MV-4-11 (cell line): ENCODE measurements at regions not wholly inside any gene's neighbourhood (a gene's known extent, or its start where the extent isn't known, plus 50 kb on each side); places are given as distances from the start of the nearest gene placed in this dataset.
A peak's percentile ranks its signal among the peaks of the same experiment; 100 is the strongest.
"Not testable (repeated sequence)": the region's sequence is repeated elsewhere in the genome, so short reads cannot be mapped to it uniquely, and the experiment has no call there.

ENCODE experiments used
- DNase-seq: peaks from one replicate; lab custom pipeline; 2025; lab: John Stamatoyannopoulos, UW

DNA sequence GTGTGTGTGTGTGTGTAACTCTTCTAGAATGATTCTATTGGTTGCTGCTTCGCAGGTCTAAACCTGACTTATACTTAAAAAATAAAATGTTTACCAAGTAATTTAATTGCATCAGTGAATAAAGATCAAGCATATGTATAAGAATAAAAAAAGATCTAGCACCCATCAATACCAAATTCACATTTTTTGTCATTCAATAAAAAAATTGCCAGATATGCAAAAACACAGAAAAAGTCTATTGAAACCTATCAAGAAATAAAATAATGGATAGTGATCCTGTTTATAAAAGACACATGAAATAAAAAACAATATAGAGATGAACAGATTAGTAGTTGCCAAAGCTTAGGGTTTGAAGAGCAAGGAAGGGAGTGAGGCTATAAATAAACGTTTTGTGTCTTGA, 2095.0 kb upstream of the ACO1 start:
- no peak for DNase-seq

DNA sequence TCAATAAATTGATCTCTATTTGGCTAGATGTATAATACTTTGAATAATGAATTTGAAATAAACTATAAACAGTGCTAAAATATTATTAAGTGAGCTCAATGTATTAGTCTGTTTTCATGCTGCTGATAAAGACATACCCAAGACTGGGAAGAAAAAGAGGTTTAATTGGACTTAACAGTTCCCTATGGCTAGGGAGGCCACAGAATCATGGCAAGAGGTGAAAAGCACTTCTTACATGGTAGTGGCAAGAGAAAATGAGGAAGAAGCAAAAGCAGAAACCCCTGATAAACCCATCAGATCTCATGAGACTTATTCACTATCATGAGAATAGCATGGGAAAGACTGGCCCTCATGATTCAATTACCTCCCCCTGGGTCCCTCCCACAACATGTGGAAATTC, 2092.4 kb upstream of the ACO1 start:
- not testable (repeated sequence) for DNase-seq

DNA sequence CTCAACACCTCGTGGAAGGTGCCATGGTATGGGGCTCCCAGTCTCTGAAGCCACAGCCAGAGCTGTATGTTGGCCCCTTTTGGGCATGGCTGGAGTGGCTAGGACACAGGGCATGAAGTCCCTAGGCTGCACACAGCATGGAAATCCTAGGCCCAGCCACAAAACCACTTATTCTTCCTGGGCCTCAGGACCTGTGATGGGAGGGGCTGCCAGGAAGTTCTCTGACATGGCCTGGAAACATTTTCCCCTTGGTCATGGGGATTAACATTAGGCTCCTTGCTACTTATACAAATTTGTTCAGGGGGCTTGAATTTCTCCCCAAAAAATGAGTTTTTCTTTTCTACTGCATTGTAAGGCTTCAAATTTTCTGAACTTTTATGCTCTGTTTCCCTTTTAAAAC, 2091.2 kb upstream of the ACO1 start:
- no peak for DNase-seq

DNA sequence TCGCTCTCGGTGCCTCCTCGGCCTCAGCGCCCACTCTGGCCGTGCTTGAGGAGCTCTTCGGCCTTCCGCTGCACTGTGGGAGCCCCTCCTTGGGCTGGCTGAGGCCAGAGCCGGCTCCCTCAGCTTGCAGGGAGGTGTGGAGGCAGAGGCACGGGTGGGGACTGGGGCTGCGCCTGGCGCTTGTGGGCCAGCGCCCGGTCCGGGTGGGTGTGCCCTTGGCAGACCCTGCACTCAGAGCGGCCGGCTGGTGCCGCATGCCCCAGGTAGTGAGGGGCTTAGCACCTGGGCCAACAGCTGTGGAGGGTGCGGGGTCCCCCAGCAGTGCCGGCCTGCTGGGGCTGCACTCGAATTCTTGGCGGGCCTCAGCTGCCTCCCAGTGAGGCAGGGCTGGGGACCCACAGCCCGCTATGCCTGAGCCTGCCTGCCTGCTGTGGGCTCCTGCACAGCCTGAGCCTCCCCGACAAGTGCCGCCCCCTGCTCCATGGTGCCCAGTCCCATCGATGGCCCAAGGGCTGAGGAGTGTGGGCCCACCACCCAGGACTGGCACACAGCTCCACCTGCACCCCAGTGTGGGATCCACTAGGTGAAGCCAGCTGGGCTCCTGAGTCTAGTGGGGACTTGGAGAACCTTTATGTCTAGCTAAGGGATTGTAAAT, 2085.2 kb upstream of the ACO1 start:
- no peak for DNase-seq

DNA sequence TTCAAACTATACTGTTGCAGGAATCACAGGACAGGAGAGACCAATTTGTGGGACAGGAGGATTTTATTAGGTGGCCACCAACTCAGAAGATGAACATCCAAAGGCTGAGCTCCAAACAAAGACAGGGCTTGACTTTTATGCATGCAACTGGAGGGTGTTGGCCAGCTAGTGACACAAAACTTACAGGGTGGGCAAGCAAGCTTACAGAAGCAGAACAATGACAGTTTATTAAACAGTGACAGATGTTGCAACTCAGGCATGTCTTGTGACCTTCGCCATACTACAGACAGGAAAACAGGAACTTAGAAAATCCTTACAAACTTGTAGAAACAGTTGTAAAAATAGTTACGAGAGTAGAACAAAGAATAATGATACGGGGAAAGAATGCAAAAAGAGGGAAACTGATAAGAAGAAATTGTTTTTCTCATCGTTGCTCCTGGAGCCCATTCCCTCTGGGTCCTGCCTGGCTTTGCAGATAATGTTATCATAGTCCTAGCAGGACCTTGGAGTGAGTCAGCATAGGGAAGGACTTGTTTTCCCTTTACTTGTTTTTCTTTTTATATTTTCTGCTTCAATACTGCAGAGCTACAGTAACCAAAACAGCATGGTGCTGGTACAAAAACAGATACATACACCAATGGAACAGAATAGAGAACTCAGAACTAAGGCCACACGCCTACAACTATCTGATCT, 2083.0 kb upstream of the ACO1 start:
- DNase-seq = peak; percentile 94

DNA sequence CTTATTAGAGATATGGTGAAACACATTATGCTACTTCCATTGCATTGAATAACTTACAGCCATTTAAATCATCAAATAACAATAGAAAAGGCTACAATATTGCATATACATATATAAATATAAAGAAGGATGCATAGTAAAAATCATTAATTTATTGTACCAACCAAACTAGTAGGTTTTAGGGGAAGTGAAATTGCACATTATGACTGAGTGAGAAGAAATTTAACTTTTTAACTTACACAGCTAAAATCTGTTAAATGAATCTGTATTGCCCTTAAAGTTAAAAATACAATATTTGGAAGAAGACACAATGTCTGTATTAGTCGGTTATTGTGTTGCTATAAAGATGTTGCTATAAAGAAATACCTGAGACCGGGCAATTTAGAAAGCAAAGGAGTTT, 2073.7 kb upstream of the ACO1 start:
- no peak for DNase-seq

DNA sequence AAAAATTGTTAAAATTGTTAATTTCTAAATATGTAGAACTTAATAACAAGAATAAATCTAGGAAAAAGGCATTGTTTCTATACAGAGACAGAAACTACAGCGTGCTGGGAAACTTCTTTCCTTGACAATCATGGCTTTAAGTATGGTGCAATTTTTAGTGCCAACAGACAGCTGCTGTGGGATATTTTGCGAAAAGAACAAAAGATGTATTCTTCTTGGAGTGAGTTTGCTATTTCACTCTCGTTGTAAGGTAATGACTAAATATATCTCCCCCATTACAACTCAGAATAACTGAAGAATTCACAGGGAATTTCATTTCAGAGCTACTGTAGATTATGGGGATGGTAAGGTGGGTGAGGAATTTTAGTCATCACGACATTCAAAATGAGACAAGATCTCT, 2055.0 kb upstream of the ACO1 start:
- DNase-seq = no peak

DNA sequence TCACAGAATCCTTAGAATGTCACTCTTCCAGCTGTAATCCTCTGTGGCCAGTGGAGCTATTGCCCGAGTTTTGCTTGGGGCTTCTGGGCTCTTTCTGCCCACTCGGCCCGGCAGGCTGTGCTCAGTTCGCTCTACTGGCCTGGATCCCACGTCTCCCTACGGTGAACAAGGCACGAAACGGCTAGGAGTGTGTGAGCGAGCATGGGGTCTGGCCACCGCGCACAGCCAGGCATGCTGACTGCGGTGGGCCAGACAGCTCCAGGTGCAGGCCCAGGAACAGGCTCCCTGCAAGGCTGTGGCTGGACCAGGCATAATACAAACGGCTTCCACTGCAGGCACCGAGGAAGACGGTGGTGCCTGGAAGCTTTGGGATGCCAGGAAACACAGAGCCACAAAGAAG, 2035.5 kb upstream of the ACO1 start:
- no peak for DNase-seq

DNA sequence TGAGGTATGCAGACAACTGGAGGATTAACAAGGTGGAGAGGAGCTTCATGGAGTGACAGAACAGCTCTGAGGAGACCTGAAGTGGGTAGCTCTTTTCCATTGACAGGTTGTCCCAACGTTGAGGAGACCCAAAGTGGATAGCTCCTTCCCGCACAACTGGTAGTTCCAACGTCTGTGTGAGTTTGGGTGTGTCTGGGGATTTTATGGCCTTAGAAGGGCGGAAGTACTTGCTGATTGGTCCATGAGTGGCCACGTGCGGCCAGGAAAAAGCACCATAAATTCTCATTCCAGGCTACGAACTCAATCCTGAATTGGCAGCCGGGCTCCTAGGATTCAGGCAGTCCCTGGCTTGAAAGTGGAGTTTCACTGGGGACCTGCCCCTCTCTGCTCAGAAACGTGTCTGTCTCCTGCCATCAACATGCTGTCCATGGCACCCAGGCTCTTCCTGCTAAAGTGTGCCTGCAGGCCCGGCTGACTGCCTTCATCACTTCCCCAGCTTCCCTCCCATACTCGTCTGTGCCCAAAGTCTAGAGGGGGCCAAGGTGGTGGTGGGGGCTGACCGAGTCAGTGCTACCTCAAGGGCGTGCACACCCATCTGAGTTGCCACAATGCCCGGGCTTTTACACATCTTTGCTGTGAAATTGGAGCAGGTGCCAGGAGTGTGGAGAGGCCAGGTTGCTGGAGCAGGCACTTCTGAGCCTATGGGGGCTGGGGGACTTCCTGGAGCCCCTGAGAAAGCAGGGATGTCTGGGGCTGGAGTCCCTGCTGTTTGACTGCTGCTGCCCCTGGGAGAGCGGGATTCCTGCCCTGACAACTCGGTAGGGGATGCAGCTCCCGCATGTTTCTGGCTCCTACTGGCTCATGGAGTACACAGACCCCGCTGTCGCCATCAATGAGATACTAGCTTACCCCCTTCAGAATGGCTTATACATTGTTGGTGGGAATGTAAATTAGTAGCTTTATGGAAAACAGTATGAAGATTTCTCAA, 2034.6 kb upstream of the ACO1 start:
- no peak for DNase-seq

DNA sequence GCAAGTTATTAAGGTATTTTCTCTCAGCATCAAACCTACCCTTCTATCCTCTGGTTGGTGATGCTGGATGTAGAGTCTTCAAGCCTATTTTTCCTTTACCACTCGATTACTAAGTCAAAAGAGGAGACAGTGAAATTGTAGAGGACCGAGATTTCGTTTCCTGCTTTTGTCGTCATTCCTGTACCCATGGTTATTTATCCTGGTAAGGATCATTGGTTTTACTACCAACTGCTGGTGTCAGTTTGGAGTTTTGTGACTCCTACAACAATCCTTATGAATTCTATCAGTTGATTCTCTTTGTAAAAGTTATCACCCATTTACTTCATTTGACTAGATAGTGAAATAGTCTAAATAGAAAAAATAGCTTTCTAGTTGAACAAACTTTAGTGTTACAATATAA, 2028.2 kb upstream of the ACO1 start:
- no peak for DNase-seq

DNA sequence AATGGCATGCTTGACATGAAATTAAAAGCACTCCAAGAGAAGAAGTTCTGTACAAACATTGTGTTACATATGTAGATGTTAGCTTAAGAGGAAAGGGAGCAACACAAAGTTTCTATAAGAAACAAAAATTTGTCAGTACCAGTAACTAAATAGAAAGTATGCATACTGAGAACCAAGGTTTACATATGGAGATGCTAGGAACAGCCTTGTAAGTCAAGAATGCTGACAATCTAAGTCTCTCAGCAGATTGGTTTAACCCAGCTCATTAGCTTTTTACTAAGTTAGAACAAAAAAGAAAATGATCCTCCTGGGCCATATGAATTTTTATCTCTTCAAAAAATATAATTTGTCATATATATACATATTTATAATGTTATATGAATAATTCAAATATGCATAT, 2022.1 kb upstream of the ACO1 start:
- DNase-seq = no peak

DNA sequence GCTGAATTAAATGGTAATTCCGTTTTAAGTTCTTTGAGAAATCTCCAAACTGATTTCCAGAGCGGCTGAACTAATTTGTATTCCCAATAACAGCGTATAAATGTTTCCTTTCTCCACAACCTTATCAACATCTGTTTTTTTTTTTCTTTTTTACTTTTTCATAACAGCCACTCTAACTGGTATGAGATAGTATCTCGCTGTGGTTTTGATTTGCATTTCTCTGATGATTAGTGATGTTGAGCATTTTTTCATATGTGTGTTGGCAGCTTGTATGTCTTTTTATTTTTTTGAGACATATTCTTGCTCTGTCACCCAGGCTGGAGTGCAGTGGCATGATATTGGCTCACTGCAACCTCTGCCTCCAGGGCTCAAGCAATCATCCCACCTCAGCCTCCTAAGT, 2018.3 kb upstream of the ACO1 start:
- not testable (repeated sequence) for DNase-seq

DNA sequence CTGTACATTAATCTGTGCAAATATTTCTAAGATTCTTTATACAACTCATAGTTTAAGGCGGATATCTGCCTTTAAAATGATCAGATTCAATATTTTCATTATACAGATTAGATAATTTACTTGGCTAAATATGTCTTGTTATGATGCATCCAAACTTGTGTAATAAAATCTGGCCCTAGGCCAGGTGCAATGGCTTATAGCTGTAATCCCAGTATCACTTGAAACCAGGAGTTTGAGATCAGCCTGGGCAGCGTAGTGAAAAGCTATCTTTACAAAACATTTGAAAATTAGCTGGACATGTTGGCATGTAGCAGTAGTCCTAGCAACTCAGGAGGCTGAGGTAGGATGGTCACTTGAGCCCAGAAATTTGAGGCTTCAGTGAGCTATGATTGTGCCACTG, 2002.2 kb upstream of the ACO1 start:
- DNase-seq = no peak

DNA sequence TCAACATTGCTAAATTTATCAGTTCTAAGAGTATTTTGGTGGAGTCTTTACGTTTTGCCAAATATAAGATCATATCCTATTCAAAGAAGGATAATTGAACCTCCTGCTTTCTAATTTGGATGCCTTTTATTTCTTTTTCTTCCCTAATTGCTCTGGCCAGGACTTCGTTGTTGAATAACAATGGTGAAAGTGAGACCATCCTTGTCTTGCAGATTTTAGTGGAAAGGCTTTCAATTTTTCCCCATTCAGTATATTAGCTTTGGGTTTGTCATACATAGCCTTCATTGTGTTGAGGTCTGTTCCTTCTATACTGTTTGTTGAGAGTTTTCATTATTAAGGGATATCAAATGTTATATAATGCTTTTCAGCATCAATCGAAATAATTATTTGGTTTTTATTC, 1974.2 kb upstream of the ACO1 start:
- DNase-seq = no peak

DNA sequence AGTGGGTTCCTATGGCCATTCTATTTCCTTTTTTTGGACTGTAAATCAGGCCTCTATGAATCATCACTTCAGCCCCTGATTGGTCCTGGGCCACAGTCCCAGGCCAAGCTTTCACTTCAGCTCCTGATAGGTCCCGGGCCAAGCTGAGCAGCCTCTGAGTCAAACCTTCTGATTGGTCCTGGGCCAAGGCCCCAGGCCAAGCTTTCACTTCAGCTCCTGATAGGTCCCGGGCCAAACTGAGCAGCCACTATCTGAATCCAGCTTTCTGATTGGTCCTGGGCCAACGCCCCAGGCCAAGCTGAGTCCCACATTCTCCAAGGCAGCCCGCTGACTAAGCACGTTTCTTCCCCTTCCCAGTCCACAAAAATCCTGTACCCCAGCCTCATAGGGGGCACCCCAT, 1972.9 kb upstream of the ACO1 start:
- DNase-seq = no peak

DNA sequence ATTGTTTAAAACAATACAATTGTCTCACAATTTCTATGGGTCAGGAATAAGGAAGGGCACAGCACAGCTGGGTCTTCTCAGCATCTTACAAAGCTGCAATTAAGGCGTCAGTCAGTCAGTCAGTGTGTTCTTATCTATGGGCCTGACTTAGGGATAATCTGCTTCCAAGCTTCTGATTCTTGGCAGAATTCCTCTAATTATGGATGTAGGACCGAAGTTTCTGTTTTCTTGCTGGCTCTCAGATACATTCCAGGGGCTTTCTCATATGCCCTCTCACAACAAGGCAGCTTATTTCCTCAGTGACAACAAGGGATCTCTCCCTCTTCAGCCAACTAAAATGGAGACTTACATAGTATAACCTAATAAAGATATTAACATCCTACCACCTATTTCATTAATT, 1925.3 kb upstream of the ACO1 start:
- no peak for DNase-seq

DNA sequence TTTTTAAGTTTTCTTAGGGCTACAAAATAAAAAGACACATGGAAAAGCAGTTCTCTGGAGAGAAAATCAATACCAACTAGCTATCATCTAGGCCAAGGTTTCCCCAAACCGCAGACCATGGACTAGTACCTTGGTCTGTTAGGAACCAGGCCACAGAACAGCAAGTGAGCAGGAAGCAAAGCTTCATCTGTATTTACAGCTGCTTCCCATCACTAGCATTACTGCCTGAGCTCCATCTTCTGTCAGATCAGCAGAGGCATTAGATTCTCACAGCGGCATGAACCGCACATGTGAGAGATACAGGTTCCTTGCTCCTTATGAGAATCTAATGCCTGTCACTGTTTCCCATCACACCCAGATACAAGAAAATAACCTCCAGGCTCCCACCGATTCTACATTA, 1907.6 kb upstream of the ACO1 start:
- DNase-seq = no peak

DNA sequence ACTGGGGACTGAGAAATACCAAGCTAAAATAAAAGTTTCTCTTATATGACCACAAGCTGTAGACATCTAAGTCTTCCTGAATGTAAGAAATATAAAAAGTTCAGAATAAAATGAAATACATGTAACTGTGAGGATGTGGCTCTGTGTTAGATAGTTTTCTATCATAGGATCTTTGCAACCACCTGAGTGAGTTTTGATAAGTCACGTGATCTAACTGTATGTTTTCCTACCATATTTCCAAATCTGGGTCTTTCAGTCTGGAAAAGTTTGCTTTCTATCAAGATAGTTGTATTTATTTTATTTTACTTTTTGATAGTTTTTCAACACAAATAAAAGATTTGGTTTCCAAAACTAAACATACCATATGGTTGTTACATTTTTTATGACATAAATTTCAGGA, 1905.8 kb upstream of the ACO1 start:
- no peak for DNase-seq

DNA sequence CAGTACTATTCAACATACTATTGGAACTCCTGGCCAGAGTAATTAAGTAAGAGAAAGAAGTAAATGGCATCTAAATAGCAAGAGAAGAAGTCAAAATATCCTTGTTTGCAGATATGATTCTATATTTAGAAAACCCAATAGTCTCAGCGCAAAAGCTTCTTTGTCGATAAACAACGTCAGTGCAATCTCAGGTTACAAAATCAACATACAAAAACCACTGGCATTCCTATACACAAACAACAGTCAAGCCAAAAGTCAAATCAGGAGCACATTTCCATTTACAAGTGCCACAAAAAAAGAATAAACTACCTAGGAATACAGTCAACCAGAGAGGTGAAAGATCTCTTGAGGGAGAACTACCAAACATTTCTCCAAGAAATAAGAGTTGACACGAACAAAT, 1901.9 kb upstream of the ACO1 start:
- no peak for DNase-seq

DNA sequence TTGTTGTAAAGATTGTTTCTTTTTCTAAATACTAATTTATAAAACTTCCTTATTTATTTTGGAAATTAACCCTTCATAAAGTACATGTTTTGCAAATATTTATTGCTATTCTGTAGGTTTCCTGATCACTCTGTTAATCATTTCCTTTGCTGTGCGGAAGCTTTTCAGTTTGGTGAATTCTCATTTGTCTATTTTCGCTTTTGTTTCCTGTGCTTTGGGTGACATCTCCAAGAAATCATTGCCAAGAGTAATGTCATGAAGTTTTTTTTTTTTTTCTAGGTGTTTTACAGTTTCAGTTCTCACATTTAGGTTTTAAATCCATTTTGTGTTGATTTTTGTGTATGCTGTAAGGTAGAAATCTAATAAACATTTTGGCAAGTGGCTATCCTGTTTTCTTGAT, 1899.8 kb upstream of the ACO1 start:
- no peak for DNase-seq

DNA sequence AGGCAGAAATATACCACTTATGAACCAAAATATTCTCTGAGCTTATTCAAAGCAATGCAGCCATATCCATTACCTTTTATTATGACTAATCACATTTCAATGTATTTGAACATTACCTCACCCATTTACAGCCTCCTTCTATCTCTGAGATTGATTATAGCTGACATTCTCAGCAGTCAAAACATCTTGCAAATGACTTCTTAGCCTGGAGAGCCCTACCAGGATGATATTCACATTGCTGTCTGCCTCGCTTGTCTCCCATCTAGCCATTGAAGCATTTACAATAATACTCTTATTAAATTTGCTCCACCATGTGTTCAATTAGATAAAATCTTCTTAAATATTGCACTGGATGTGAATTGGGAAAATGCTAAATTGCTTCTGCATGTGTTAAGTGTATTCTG, 1879.9 kb upstream of the ACO1 start:
- no peak for DNase-seq

DNA sequence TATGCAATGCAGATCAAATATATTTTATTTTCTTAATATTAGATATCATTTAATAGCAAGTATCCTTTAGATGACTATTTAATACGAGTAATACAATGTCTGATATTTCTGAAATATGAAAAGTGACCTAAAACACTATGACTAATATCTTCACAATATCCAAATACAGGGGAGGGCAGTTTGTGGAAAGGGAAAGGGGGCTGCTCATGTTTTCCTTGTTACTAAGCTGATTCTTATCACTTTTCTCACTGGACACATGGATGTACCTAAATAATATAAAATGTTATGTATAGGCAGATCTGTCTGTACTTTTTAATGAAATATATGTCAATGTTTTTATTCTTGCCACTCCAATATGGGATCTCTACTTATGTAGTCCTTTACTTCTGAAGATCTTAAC, 1879.1 kb upstream of the ACO1 start:
- DNase-seq = no peak

DNA sequence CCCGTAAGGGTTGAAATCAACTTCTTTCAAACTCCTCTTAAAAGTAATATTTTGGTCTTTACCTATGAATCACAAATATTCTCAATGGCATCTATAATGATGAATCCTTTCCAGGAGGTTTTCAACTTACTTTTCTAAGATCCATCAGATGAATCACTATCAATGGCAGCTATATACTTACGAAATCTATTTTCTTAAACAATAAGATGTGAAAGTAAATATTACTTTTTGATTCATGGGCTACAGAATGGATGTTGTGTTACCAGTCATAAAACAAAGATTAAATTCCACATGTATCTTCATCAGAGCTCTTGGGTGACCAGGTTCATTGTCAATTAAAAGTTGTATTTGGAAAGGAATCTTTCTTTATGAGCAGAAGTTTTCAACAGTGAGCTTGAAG, 1877.7 kb upstream of the ACO1 start:
- no peak for DNase-seq
